HEK293T (cell line): ENCODE measurements at regions not wholly inside any gene's neighbourhood (a gene's known extent, or its start where the extent isn't known, plus 50 kb on each side); places are given as distances from the start of the nearest gene placed in this dataset.

Experiments used
- CTCF ChIA-PET: fragments of 350-600 bp; formaldehyde crosslinking; extraction: SDS; loops from one replicate; lab custom pipeline; 2021; ENCODE audit warnings: antibody characterized with exemption, inconsistent platforms; lab: Yijun Ruan, JAX
- POLR2A ChIA-PET: fragments of 350-600 bp; formaldehyde crosslinking; extraction: SDS; loops from one replicate; lab custom pipeline; 2020; ENCODE audit warnings: antibody characterized with exemption, inconsistent platforms; lab: Yijun Ruan, JAX
- DNase-seq: peaks from one replicate; pipeline ENCODE4 v3.0.0; 2012; ENCODE audit warnings: mixed read lengths; ENCODE audit errors: extremely low spot score
- ARNT ChIP-seq: fragments of 450-650 bp; IDR thresholded peaks from 2 replicates; pipeline ENCODE4 v1.6.1; 2017; ENCODE audit warnings: mild to moderate bottlenecking
- BHLHE40 ChIP-seq: fragments of 450-650 bp; IDR thresholded peaks from 2 replicates; pipeline ENCODE4 v1.6.1; 2016; ENCODE audit warnings: mild to moderate bottlenecking, moderate library complexity, borderline replicate concordance
- CTBP1 ChIP-seq: fragments of 450-650 bp; IDR thresholded peaks from 2 replicates; pipeline ENCODE4 v1.6.1; 2016; ENCODE audit warnings: borderline replicate concordance
- ELF4 ChIP-seq: fragments of 450-650 bp; IDR thresholded peaks from 2 replicates; pipeline ENCODE4 v1.6.1; 2017; ENCODE audit warnings: antibody characterized with exemption
- FOXA1 ChIP-seq: fragments of 450-650 bp; IDR thresholded peaks from 2 replicates; pipeline ENCODE4 v1.6.1; 2016; ENCODE audit warnings: mild to moderate bottlenecking
- FOXK2 ChIP-seq: fragments of 450-650 bp; IDR thresholded peaks from 2 replicates; pipeline ENCODE4 v1.6.1; 2016; ENCODE audit warnings: mild to moderate bottlenecking
- FOXM1 ChIP-seq: fragments of 450-650 bp; IDR thresholded peaks from 2 replicates; pipeline ENCODE4 v1.6.1; 2017; ENCODE audit warnings: mild to moderate bottlenecking, borderline replicate concordance
- HDGF ChIP-seq: fragments of 450-650 bp; IDR thresholded peaks from 2 replicates; pipeline ENCODE4 v1.6.1; 2017; ENCODE audit warnings: antibody characterized with exemption, borderline replicate concordance
- L3MBTL2 ChIP-seq: fragments of 450-650 bp; conservative IDR thresholded peaks from 2 replicates; pipeline ENCODE4 v1.6.1; 2016; ENCODE audit warnings: mild to moderate bottlenecking
- LEF1 ChIP-seq: fragments of 450-650 bp; IDR thresholded peaks from 2 replicates; pipeline ENCODE4 v1.6.1; 2017; ENCODE audit warnings: mild to moderate bottlenecking, borderline replicate concordance
- NFRKB ChIP-seq: fragments of 450-650 bp; IDR thresholded peaks from 2 replicates; pipeline ENCODE4 v1.6.1; 2016; ENCODE audit warnings: mild to moderate bottlenecking, moderate library complexity
- PKNOX1 ChIP-seq: fragments of 450-650 bp; IDR thresholded peaks from 2 replicates; pipeline ENCODE4 v1.6.1; 2016
- SP1 ChIP-seq: fragments of 450-650 bp; IDR thresholded peaks from 2 replicates; pipeline ENCODE4 v1.6.1; 2017
- SUZ12 ChIP-seq: fragments of 450-650 bp; IDR thresholded peaks from 2 replicates; pipeline ENCODE4 v1.6.1; 2016; ENCODE audit warnings: mild to moderate bottlenecking
- TARDBP ChIP-seq: fragments of 450-650 bp; IDR thresholded peaks from 2 replicates; pipeline ENCODE4 v1.6.1; 2016
- ZNF384 ChIP-seq: fragments of 450-650 bp; IDR thresholded peaks from 2 replicates; pipeline ENCODE4 v1.6.1; 2016

- TF ChIP-seq SUZ12 (no peak), LEF1 (no peak), FOXM1 (no peak), ZNF384 (no peak), ARNT (no peak), CTBP1 (no peak), NFRKB (no peak), TARDBP (no peak), HDGF (no peak), SP1 (no peak)
- no peak for DNase-seq
- POLR2A ChIA-PET = no interaction called here
- CTCF ChIA-PET = no interaction called here
These were observed 73.7 kb upstream of the EXOC2 start for GRCh38 chr6:766625-767024.

- CTCF ChIA-PET = interaction anchor here (1.0 kb wide), 1 partner anchor 14 kb away, joined by 3 read pairs; no protein-coding TSS in a partner anchor
- POLR2A ChIA-PET = no interaction called here
- DNase-seq = peak; percentile 16
- TF ChIP-seq ELF4 (no peak), NFRKB (no peak), HDGF (no peak), FOXK2 (no peak)
These were observed 69.1 kb upstream of the EXOC2 start for GRCh38 chr6:761997-762396.

- no peak for TF ChIP-seq L3MBTL2
- no peak for TF ChIP-seq NFRKB
- no peak for TF ChIP-seq ELF4
- no peak for TF ChIP-seq HDGF
- TF ChIP-seq SP1 = no peak
- no peak for TF ChIP-seq LEF1
- no peak for TF ChIP-seq SUZ12
- TF ChIP-seq FOXM1 = no peak
- no peak for TF ChIP-seq PKNOX1
- TF ChIP-seq FOXA1 = no peak
- no peak for TF ChIP-seq FOXK2
- no peak for TF ChIP-seq CTBP1
- ChIA-PET POLR2A (no interaction called here), CTCF (interaction anchor here (1.0 kb wide), 1 partner anchor 15 kb away, joined by 3 read pairs; no protein-coding TSS in a partner anchor)
- no peak for DNase-seq
These were observed 68.3 kb upstream of the EXOC2 start for GRCh38 chr6:760982-761955.

- TF ChIP-seq LEF1 = no peak
- TF ChIP-seq BHLHE40 = no peak
- no peak for TF ChIP-seq ELF4
- no peak for TF ChIP-seq ARNT
- TF ChIP-seq TARDBP = no peak
- TF ChIP-seq SP1 = no peak
- no peak for TF ChIP-seq FOXM1
- TF ChIP-seq SUZ12 = no peak
- no peak for TF ChIP-seq FOXA1
- no peak for TF ChIP-seq HDGF
- TF ChIP-seq CTBP1 = no peak
- TF ChIP-seq PKNOX1 = no peak
- TF ChIP-seq NFRKB = no peak
- no peak for TF ChIP-seq L3MBTL2
- no peak for TF ChIP-seq FOXK2
- no peak for TF ChIP-seq ZNF384
- DNase-seq = no peak
- ChIA-PET CTCF (no interaction called here), POLR2A (no interaction called here)
These were observed 66.8 kb upstream of the EXOC2 start for GRCh38 chr6:759729-760128.

- ChIA-PET CTCF (interaction anchor here (0.9 kb wide), 1 partner anchor 60 kb away, joined by 3 read pairs; no protein-coding TSS in a partner anchor), POLR2A (no interaction called here)
- no peak for DNase-seq
- TF ChIP-seq FOXK2 (no peak), FOXM1 (no peak), BHLHE40 (no peak), PKNOX1 (no peak), NFRKB (no peak), ELF4 (no peak), ZNF384 (no peak), CTBP1 (no peak), FOXA1 (no peak), SP1 (no peak), L3MBTL2 (no peak)
These were observed 63.3 kb upstream of the EXOC2 start for GRCh38 chr6:756224-756623.

GRCh38 chr6:754202-754601 lies 61.3 kb upstream of the EXOC2 start:
- no peak for TF ChIP-seq FOXK2
- TF ChIP-seq LEF1 = no peak
- TF ChIP-seq CTBP1 = no peak
- no peak for TF ChIP-seq ARNT
- TF ChIP-seq BHLHE40 = no peak
- no peak for TF ChIP-seq SUZ12
- no peak for TF ChIP-seq ELF4
- TF ChIP-seq L3MBTL2 = no peak
- no peak for TF ChIP-seq PKNOX1
- no peak for TF ChIP-seq FOXA1
- no peak for TF ChIP-seq TARDBP
- DNase-seq = no peak
- ChIA-PET CTCF (no interaction called here), POLR2A (no interaction called here)
